ENCODE measurements at regions not wholly inside any gene's neighbourhood (a gene's known extent, or its start where the extent isn't known, plus 50 kb on each side); places are given as distances from the start of the nearest gene placed in this dataset.

DNA sequence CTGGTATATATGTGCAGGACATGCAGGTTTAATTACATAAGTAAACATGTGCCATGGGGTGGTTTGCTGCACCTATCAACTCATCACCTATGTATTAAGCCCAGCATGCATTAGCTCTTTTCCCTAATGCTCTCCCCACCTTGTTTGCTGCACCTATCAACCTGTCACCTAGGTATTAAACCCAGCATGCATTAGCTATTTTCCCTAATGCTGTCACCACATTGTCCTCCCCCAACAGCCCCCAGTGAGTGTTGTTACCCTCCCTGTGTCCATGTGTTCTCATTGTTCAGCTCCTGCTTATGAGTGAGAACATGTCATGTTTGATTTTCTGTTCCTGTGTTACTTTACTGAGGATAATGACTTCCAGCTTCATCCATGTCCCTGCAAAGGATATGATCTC lies 300.5 kb downstream of the ANKRD7 start:
- no peak for TF ChIP-seq GLIS3 (CRISPR knock-in tag; IDR thresholded peaks at IDR 0.05)
- TF ChIP-seq ISL1 (CRISPR knock-in tag; IDR thresholded peaks at IDR 0.05) = no peak
- no peak for TF ChIP-seq BACH2 (CRISPR knock-in tag; IDR thresholded peaks at IDR 0.05; ENCODE audit: borderline replicate concordance)
- no peak for TF ChIP-seq CSDC2 (CRISPR knock-in tag; IDR thresholded peaks at IDR 0.05)
- no peak for TF ChIP-seq TOX (CRISPR knock-in tag; IDR thresholded peaks at IDR 0.05; ENCODE audit: borderline replicate concordance)
- ATAC-seq = no peak

GRCh38 chr7:118531566-118531965 lies 307.1 kb downstream of the ANKRD7 start:
- TF ChIP-seq ZNF8 (CRISPR knock-in tag; IDR thresholded peaks at IDR 0.05) = no peak
- TF ChIP-seq BACH2 (CRISPR knock-in tag; IDR thresholded peaks at IDR 0.05; ENCODE audit: borderline replicate concordance) = no peak
- TF ChIP-seq RARB (CRISPR knock-in tag; IDR thresholded peaks at IDR 0.05) = no peak
- no peak for TF ChIP-seq CSRNP3 (CRISPR knock-in tag; IDR thresholded peaks at IDR 0.05)
- no peak for ATAC-seq

- TF ChIP-seq POU6F1 (CRISPR knock-in tag; IDR thresholded peaks at IDR 0.05; ENCODE audit: borderline replicate concordance, low read depth) (no peak), ZC3H10 (CRISPR knock-in tag; IDR thresholded peaks at IDR 0.05) (no peak), ZNF565 (CRISPR knock-in tag; conservative IDR thresholded peaks at IDR 0.05; ENCODE audit: low read depth) (no peak), CREB5 (CRISPR knock-in tag; IDR thresholded peaks at IDR 0.05; ENCODE audit: low read depth) (no peak), ARNTL (CRISPR knock-in tag; IDR thresholded peaks at IDR 0.05; ENCODE audit: borderline replicate concordance, low read depth) (no peak), ZFP30 (CRISPR knock-in tag; IDR thresholded peaks at IDR 0.05) (no peak)
- TF ChIP-seq, protein P1, sequence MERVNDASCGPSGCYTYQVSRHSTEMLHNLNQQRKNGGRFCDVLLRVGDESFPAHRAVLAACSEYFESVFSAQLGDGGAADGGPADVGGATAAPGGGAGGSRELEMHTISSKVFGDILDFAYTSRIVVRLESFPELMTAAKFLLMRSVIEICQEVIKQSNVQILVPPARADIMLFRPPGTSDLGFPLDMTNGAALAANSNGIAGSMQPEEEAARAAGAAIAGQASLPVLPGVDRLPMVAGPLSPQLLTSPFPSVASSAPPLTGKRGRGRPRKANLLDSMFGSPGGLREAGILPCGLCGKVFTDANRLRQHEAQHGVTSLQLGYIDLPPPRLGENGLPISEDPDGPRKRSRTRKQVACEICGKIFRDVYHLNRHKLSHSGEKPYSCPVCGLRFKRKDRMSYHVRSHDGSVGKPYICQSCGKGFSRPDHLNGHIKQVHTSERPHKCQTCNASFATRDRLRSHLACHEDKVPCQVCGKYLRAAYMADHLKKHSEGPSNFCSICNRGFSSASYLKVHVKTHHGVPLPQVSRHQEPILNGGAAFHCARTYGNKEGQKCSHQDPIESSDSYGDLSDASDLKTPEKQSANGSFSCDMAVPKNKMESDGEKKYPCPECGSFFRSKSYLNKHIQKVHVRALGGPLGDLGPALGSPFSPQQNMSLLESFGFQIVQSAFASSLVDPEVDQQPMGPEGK (CRISPR knock-in tag; IDR thresholded peaks at IDR 0.05; ENCODE audit: borderline replicate concordance) = no peak
- no peak for ATAC-seq
These were observed 334.7 kb downstream of the ANKRD7 start for GRCh38 chr7:118559207-118559606.

DNA sequence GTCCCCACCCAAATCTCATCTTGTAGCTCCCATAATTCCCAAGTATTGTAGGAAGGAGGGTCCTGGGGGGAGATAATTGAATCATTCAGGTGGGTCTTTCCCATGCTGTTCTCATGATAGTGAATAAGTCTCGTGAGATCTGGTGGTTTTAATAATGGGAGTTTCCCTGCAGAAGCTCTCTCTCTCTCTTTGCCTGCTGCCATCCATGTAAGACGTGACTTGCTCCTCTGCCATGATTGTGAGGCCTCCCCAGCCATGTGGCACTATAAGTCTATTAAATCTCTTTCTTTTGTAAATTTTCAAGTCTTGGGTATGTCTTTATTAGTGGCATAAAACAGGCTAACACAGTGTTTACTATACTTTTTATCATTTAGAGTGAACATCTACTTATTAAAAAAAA lies 338.8 kb downstream of the ANKRD7 start:
- no peak for TF ChIP-seq ZFP3 (CRISPR knock-in tag; IDR thresholded peaks at IDR 0.05)
- no peak for TF ChIP-seq ZFP30 (CRISPR knock-in tag; IDR thresholded peaks at IDR 0.05)
- TF ChIP-seq POU6F1 (CRISPR knock-in tag; IDR thresholded peaks at IDR 0.05; ENCODE audit: borderline replicate concordance, low read depth) = no peak
- TF ChIP-seq TSHZ2 (CRISPR knock-in tag; IDR thresholded peaks at IDR 0.05) = no peak
- TF ChIP-seq ZC3H10 (CRISPR knock-in tag; IDR thresholded peaks at IDR 0.05) = no peak
- no peak for TF ChIP-seq OSR1 (CRISPR knock-in tag; IDR thresholded peaks at IDR 0.05)
- no peak for TF ChIP-seq BACH2 (CRISPR knock-in tag; IDR thresholded peaks at IDR 0.05; ENCODE audit: borderline replicate concordance)
- TF ChIP-seq ZNF565 (CRISPR knock-in tag; conservative IDR thresholded peaks at IDR 0.05; ENCODE audit: low read depth) = no peak
- TF ChIP-seq ZNF8 (CRISPR knock-in tag; IDR thresholded peaks at IDR 0.05) = no peak
- no peak for ATAC-seq

All from SK-N-SH treated with all-trans-retinoic acid at 6 μM for 48 hours (cell line).